ENCODE measurements at regions not wholly inside any gene's neighbourhood (a gene's known extent, or its start where the extent isn't known, plus 50 kb on each side); places are given as distances from the start of the nearest gene placed in this dataset.

DNA sequence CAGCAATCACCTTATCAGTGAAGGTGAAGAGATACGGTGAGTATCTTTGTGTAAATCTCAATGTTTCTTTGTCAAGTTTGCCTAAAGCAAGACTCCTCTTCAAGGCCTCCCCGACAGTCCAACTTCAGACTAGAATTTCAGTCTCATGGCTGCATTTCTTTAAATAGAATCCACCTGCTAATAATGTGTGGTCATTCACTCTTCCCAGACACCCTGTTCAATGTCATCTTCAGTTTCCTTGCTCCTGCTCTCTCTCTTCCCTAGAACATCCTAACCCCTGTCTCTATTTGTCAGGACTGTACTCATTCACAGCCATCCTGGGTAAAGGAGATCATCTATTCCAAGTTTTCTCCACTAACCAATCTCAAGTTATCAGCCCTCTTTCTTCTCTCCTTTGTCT is 267.3 kb downstream of the EN1 start:
- no peak overlapping the region for H3K9ac ChIP-seq (ENCODE audit: low read depth in 1 of 2, low read length in 2 of 2)
- peaks cover 0 to 8% (median 0%) of the 10 kb centered on the region in 4 donors for H3K27me3 ChIP-seq (ENCODE audit: control insufficient read depth in 4 of 4, insufficient read depth in 4 of 4, low read length in 3 of 4)
- WGBS = 55% methylated on average over 2 of the region's 2 CpGs
- no peak for TF ChIP-seq CTCF (IDR thresholded peaks at IDR 0.05; ENCODE audit: low read depth, low read length, missing input control)
- TF ChIP-seq JUND (IDR thresholded peaks at IDR 0.05) = no peak
- TF ChIP-seq FOXA1 (IDR thresholded peaks at IDR 0.05) = no peak
- no peak for TF ChIP-seq RXRA (IDR thresholded peaks at IDR 0.05)
- no peak for TF ChIP-seq FOXA2 (IDR thresholded peaks at IDR 0.05)
- TF ChIP-seq HNF4A (conservative IDR thresholded peaks at IDR 0.05) = no peak
- TF ChIP-seq, protein P1, sequence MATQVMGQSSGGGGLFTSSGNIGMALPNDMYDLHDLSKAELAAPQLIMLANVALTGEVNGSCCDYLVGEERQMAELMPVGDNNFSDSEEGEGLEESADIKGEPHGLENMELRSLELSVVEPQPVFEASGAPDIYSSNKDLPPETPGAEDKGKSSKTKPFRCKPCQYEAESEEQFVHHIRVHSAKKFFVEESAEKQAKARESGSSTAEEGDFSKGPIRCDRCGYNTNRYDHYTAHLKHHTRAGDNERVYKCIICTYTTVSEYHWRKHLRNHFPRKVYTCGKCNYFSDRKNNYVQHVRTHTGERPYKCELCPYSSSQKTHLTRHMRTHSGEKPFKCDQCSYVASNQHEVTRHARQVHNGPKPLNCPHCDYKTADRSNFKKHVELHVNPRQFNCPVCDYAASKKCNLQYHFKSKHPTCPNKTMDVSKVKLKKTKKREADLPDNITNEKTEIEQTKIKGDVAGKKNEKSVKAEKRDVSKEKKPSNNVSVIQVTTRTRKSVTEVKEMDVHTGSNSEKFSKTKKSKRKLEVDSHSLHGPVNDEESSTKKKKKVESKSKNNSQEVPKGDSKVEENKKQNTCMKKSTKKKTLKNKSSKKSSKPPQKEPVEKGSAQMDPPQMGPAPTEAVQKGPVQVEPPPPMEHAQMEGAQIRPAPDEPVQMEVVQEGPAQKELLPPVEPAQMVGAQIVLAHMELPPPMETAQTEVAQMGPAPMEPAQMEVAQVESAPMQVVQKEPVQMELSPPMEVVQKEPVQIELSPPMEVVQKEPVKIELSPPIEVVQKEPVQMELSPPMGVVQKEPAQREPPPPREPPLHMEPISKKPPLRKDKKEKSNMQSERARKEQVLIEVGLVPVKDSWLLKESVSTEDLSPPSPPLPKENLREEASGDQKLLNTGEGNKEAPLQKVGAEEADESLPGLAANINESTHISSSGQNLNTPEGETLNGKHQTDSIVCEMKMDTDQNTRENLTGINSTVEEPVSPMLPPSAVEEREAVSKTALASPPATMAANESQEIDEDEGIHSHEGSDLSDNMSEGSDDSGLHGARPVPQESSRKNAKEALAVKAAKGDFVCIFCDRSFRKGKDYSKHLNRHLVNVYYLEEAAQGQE (IDR thresholded peaks at IDR 0.05) = no peak
- TF ChIP-seq SP1 (IDR thresholded peaks at IDR 0.05) = no peak
- no peak for TF ChIP-seq HNF4G (IDR thresholded peaks at IDR 0.05)
- no peak for TF ChIP-seq TAF1 (conservative IDR thresholded peaks at IDR 0.05)
- TF ChIP-seq YY1 (IDR thresholded peaks at IDR 0.05) = no peak
- TF ChIP-seq MAX (IDR thresholded peaks at IDR 0.05) = no peak
- no peak for TF ChIP-seq ZBTB33 (IDR thresholded peaks at IDR 0.05)
- H3K27ac ChIP-seq (ENCODE audit: low read depth in 1 of 2, low read length in 2 of 2) = no peak overlapping the region
- peaks cover 0 to 2% (median 0%) of the 10 kb centered on the region in 4 donors for H3K9me3 ChIP-seq (ENCODE audit: control insufficient read depth in 4 of 4, low read length in 3 of 4)
- no peaks in the 10 kb centered on the region for H3K36me3 ChIP-seq (ENCODE audit: control insufficient read depth in 4 of 4, insufficient read depth in 3 of 4, low read depth in 1 of 4, low read length in 3 of 4)
- no peak overlapping the region for H3K4me3 ChIP-seq (ENCODE audit: low read depth in 1 of 3, low read length in 3 of 3)
- DNase-seq (ENCODE audit: low spot score) = no peak
- H3K4me1 ChIP-seq (ENCODE audit: control insufficient read depth in 4 of 4, insufficient read depth in 4 of 4, low read length in 3 of 4) = no peaks in the 10 kb centered on the region

DNA sequence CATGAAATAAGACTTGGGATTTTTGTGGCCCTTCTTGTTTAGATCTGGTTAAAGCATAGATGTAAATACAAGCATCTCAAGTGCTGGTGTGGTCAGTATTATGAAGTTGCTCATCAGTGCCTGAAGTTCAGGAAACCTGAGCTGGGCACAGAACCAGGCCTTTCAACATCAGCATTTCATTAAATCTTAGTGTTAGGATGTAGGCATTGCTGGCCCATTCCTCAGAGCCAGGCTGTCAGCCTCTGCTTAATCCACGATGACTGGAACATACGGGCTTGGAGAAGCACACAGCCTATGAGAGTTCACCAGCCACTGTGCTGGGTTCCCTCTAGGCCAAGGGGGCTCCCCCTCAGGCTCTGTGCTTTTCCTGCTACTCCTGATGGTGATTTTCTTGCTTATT is 270.2 kb downstream of the EN1 start:
- Histone ChIP-seq H3K4me3 (ENCODE audit: low read depth in 1 of 3, low read length in 3 of 3) (no peak overlapping the region), H3K27ac (ENCODE audit: low read depth in 1 of 2, low read length in 2 of 2) (no peak overlapping the region), H3K4me1 (ENCODE audit: control insufficient read depth in 4 of 4, insufficient read depth in 4 of 4, low read length in 3 of 4) (no peaks in the 10 kb centered on the region), H3K9ac (ENCODE audit: low read depth in 1 of 2, low read length in 2 of 2) (no peak overlapping the region), H3K27me3 (ENCODE audit: control insufficient read depth in 4 of 4, insufficient read depth in 4 of 4, low read length in 3 of 4) (peaks cover 0 to 3% (median 0%) of the 10 kb centered on the region in 4 donors), H3K36me3 (ENCODE audit: control insufficient read depth in 4 of 4, insufficient read depth in 3 of 4, low read depth in 1 of 4, low read length in 3 of 4) (no peaks in the 10 kb centered on the region), H3K9me3 (ENCODE audit: control insufficient read depth in 4 of 4, low read length in 3 of 4) (peaks cover 0 to 2% (median 0%) of the 10 kb centered on the region in 4 donors)
- no peak for TF ChIP-seq HNF4A (conservative IDR thresholded peaks at IDR 0.05)
- TF ChIP-seq YY1 (IDR thresholded peaks at IDR 0.05) = no peak
- TF ChIP-seq RAD21 (IDR thresholded peaks at IDR 0.05) = no peak
- no peak for TF ChIP-seq TAF1 (conservative IDR thresholded peaks at IDR 0.05)
- no peak for TF ChIP-seq SP1 (IDR thresholded peaks at IDR 0.05)
- no peak for TF ChIP-seq CTCF (IDR thresholded peaks at IDR 0.05; ENCODE audit: low read depth, low read length, missing input control)
- no peak for TF ChIP-seq HNF4G (IDR thresholded peaks at IDR 0.05)
- no peak for DNase-seq (ENCODE audit: low spot score)
- 66% methylated on average over 2 of the region's 2 CpGs for WGBS

Measured in liver (tissue), 8 donors.